IPS DF 6.9 (cell line): ENCODE measurements at regions not wholly inside any gene's neighbourhood (a gene's known extent, or its start where the extent isn't known, plus 50 kb on each side); places are given as distances from the start of the nearest gene placed in this dataset.

Source experiments
- DNase-seq: peaks from one replicate; pipeline ENCODE4 v3.0.0-alpha.2; 2013; ENCODE audit warnings: low read depth, low spot score
- H3K27ac ChIP-seq: one replicate; pipeline ENCODE4 v1.5.1; 2013; ENCODE audit warnings: low read length, control low read depth
- H3K27me3 ChIP-seq: 2 replicates; pipeline ENCODE4 v1.6.1; 2013; ENCODE audit warnings: mild to moderate bottlenecking, low read length; ENCODE audit not compliant: control insufficient read depth, insufficient read depth
- H3K36me3 ChIP-seq: 2 replicates; pipeline ENCODE4 v1.6.1; 2013; ENCODE audit warnings: low read length; ENCODE audit not compliant: control insufficient read depth, insufficient read depth
- H3K4me1 ChIP-seq: 2 replicates; pipeline ENCODE4 v1.6.1; 2013; ENCODE audit warnings: low read length; ENCODE audit not compliant: control insufficient read depth, insufficient read depth
- H3K4me3 ChIP-seq: 2 replicates; pipeline ENCODE4 v1.5.1; 2013; ENCODE audit warnings: mild to moderate bottlenecking, low read length
- H3K9me3 ChIP-seq: 2 replicates; pipeline ENCODE4 v1.6.1; 2013; ENCODE audit warnings: low read length, inconsistent platforms; ENCODE audit not compliant: control insufficient read depth, insufficient read depth
- WGBS: extraction: QIAGEN DNeasy Blood & Tissue Kit; methylation state at CpG from one replicate; pipeline ENCODE4 v1.1.7; 2013; ENCODE audit warnings: mixed read lengths, missing lambda C conversion rate; ENCODE audit not compliant: insufficient read length, insufficient coverage; 5-methylcytosine and 5-hydroxymethylcytosine counted together

DNA sequence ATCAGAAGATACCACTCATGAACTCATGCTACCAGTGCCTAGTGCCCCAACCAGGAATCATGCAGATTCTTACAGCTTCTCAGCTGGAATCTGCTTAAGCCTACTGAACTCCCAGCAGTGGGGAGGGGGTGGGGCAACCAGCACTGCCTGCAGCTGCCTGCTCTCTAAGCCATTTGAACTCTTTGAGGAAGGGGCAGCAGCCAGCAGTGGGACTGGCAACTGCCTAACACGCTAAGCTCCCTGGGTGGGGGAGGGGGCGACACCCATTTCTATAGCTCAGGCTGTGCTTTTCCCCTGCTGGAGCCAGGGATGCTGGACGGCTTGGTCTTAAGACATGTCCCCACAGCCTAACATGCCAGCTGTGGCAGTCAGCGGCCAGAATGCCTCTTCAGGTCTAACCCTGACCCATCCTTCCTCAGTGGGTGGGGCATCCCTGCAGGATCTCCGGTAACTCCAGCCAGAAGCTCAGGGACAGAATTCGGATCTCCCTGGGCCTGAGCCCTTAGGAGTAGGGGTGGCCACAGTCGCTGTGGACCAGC, 889.7 kb downstream of the CDH9 start:
- DNase-seq: peak; percentile 5
- H3K27me3 ChIP-seq: no peaks in the 10 kb centered on the region
- no peaks in the 10 kb centered on the region for H3K9me3 ChIP-seq
- H3K36me3 ChIP-seq: no peaks in the 10 kb centered on the region
- no peak overlapping the region for H3K4me3 ChIP-seq
- peaks cover 5% of the 10 kb centered on the region for H3K4me1 ChIP-seq
- no CpG with 5 or more reads among the region's 7 CpGs for WGBS
- no peak overlapping the region for H3K27ac ChIP-seq

DNA sequence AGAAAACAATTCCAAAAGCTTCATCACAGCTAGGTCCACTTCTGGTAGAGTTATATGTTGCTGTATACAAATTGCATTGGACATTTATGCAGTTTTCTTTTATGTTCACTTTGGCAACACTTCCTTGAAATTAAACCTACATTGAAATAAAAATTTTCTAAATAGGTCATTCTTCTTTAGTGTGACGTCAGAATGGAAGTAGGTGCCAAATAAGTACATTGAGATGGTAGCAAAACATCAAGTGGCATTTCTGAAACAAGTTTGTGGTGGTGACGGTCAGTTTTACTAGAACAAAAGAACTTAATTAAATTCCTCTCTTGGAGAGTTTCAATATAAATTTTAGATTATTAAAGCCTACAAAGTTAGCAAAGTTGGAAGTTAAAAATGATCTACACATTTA, 895.1 kb downstream of the CDH9 start:
- H3K36me3 ChIP-seq: no peaks in the 10 kb centered on the region
- DNase-seq: no peak
- H3K27me3 ChIP-seq: no peaks in the 10 kb centered on the region
- no peak overlapping the region for H3K27ac ChIP-seq
- H3K9me3 ChIP-seq: no peaks in the 10 kb centered on the region
- no peak overlapping the region for H3K4me3 ChIP-seq
- no CpG with 5 or more reads among the region's 2 CpGs for WGBS
- no peaks in the 10 kb centered on the region for H3K4me1 ChIP-seq

DNA sequence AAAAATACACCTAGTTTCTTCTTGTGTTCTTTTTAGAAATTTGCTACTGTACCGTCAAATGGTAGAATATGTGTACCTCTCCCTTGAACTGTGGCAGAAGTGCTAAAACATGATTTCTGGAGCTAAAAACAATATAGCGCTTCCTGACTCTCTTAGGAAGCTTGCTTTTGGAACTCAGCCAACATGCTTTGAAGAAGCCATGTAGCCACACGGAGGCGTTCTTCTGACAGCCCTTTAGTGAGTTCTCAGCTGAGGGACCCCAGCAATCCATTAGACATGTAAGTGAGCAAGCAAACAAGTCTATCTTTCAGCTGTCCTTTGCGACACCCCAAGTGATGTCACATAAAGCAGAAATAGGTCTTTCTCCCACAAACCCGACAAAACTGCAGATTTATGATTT, 917.0 kb downstream of the CDH9 start:
- no CpG with 5 or more reads among the region's 6 CpGs for WGBS
- DNase-seq: no peak
- Histone ChIP-seq H3K4me1 (no peaks in the 10 kb centered on the region), H3K36me3 (no peaks in the 10 kb centered on the region), H3K27ac (no peak overlapping the region), H3K4me3 (no peak overlapping the region), H3K9me3 (no peaks in the 10 kb centered on the region), H3K27me3 (no peaks in the 10 kb centered on the region)

DNA sequence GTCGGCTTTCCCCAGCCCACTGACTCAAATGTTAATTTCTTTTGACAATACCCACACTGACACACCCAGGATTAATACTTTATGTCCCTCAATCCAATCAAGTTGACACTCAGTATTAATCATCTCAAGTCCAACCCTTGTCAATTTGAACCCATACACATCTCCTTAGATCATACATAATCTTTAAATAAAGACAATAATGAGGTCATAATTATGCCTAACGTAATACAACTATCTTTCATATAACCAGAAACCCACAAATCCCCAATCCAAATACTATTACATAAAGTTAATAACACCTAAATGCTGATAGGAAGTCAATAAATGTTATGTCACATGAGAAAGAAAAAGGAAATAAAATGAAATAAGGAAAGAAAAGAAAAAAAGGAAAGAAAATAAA, 934.2 kb downstream of the CDH9 start:
- DNase-seq: no peak
- Histone ChIP-seq H3K4me1 (no peaks in the 10 kb centered on the region), H3K9me3 (no peaks in the 10 kb centered on the region), H3K4me3 (no peak overlapping the region), H3K27ac (no peak overlapping the region), H3K27me3 (no peaks in the 10 kb centered on the region), H3K36me3 (no peaks in the 10 kb centered on the region)
- WGBS: no CpG with 5 or more reads among the region's 2 CpGs

DNA sequence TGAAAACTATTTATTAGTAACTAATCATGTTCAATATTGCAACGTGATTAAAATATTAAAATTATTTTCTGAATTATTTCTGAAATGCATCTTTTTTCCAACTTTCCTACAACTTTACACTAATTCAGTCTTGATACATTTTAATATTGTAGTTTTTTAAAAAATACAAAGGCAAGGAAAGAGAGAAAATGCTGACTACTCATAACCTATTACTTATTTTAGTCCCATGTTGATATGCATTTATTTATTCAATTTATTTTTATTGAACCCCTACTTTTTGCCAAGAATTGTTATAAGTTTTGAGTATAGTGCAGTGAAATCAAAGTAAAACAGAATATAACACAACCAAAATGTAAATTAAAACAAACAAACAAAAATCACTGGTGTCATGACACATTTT, 978.2 kb downstream of the CDH9 start:
- Histone ChIP-seq H3K27me3 (no peaks in the 10 kb centered on the region), H3K27ac (no peak overlapping the region), H3K4me3 (no peak overlapping the region), H3K36me3 (no peaks in the 10 kb centered on the region), H3K4me1 (no peaks in the 10 kb centered on the region), H3K9me3 (no peaks in the 10 kb centered on the region)
- no peak for DNase-seq
- WGBS: no CpG with 5 or more reads among the region's 1 CpG

DNA sequence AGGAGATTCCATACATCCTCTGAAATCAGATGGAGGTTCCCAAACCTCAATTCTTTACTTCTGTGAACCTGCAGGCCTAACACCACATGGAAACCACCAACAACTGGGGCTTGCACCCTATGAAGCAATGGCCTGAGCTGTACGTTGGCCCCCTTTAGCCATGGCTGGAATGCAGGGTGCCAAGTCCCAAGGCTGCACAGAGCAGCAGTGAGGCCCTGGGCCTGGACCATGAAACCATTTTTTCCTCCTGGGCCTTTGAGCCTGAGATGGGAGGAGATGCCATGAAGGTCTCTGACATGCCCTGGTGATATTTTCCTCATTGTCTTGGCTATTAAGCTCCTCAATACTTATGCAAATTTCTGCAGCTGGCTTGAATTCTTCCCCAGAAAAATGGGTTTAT, 983.8 kb downstream of the CDH9 start:
- H3K9me3 ChIP-seq: no peaks in the 10 kb centered on the region
- no CpG with 5 or more reads among the region's 1 CpG for WGBS
- no peaks in the 10 kb centered on the region for H3K4me1 ChIP-seq
- no peak overlapping the region for H3K27ac ChIP-seq
- no peak overlapping the region for H3K4me3 ChIP-seq
- DNase-seq: no peak
- H3K36me3 ChIP-seq: no peaks in the 10 kb centered on the region
- no peaks in the 10 kb centered on the region for H3K27me3 ChIP-seq

DNA sequence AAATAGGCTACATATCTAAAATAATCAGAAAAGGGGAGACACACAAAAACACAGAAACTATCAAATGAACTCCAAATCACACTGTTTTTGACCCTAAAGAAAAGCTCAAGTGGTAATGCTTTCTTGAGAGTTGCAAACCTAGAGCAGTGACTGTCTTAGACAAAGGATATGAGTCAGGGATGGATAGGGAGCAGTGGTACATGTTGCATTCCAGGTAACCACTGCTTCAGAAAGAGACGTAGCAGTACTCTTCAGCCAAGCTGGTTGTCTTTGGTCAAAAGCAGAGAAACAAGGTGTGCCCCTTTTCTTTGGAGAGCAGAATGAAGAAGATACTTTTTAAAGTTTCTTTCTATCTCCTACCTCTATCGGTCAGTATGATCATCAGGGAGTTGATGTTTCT, 1003.6 kb downstream of the CDH9 start:
- no peaks in the 10 kb centered on the region for H3K4me1 ChIP-seq
- H3K9me3 ChIP-seq: no peaks in the 10 kb centered on the region
- no peaks in the 10 kb centered on the region for H3K36me3 ChIP-seq
- H3K4me3 ChIP-seq: no peak overlapping the region
- no peak overlapping the region for H3K27ac ChIP-seq
- no CpG with 5 or more reads among the region's 2 CpGs for WGBS
- DNase-seq: no peak
- H3K27me3 ChIP-seq: no peaks in the 10 kb centered on the region

DNA sequence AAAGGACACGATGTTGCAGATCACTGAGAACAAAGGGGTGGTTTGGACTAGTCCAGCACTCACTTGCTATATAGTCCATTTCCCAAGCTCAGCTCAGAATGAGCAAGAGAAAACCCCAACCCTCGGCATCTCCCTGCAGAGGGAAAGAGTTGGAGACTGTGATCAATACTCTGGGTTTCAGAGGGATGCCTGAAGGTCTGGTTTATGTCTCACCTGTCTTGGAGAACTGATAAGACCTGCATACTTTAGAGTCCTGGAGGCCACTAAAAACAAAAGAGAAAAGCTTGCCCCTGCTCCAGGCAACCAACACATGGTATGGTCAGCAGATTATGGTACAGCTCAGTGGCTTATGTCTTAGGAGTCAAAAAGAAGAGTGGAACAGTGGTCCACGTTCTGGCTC, 1006.9 kb downstream of the CDH9 start:
- Histone ChIP-seq H3K9me3 (no peaks in the 10 kb centered on the region), H3K36me3 (no peaks in the 10 kb centered on the region), H3K4me1 (no peaks in the 10 kb centered on the region), H3K27ac (no peak overlapping the region), H3K4me3 (no peak overlapping the region), H3K27me3 (no peaks in the 10 kb centered on the region)
- no CpG with 5 or more reads among the region's 3 CpGs for WGBS
- DNase-seq: no peak

DNA sequence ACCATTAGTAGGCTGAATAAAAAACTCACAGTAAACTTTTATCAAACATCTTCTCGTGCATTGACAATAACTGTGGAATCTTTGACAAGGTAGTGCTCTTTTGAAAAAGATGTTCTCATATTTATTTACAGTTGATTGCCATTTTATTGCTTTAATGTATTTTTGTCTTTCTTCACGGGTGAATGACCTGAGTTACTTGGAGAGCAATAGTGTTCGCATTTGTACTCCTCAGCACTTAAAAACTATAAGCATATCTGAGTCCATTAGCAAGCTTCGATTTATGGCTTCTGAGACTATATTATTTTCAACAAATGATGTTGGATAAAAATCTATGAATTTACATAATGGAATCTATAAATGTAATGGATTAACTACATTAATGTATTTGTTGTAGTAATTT, 1012.3 kb downstream of the CDH9 start:
- no peaks in the 10 kb centered on the region for H3K9me3 ChIP-seq
- no peak overlapping the region for H3K27ac ChIP-seq
- no peaks in the 10 kb centered on the region for H3K36me3 ChIP-seq
- H3K27me3 ChIP-seq: no peaks in the 10 kb centered on the region
- no peak for DNase-seq
- no CpG with 5 or more reads among the region's 4 CpGs for WGBS
- no peak overlapping the region for H3K4me3 ChIP-seq
- H3K4me1 ChIP-seq: no peaks in the 10 kb centered on the region

DNA sequence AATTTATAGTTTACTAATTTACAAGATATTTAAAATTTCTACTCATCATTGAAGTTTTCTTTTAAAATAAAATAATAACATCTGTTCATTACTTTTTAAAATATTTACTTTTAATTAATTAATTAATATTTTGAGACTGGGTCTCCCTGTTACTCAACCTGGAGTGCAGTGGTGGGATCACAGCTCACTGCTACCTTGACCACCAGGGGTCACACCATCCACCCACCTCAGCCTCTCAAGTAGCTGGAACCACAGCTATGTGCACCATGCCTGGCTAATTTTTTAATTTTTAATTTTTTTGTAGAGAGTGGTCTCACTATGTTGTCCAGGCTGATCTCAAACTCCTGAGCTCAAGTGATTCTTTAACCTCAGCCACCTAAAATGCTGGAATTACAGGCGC, 1013.6 kb downstream of the CDH9 start:
- WGBS: no CpG with 5 or more reads among the region's 1 CpG

DNA sequence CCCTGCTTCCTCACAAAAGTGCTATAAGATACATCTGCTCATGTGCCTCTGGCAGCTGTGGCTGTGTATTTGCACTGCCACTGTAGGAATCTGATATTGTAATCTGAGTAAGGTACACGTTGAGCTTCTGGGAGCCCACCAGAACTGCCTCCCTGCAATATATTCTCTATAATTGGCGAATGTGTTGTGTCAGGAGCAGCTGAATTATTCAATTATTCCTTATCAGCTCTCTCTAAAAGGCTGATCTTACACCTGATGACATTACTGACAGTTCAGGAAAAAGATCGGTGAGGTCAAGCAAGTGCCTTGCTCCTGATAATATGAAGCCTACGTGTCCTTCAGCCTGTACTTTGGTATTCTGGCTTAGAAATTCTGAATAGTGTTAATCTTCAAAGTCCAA, 1015.0 kb downstream of the CDH9 start:
- WGBS: no CpG with 5 or more reads among the region's 4 CpGs
- Histone ChIP-seq H3K4me3 (no peak overlapping the region), H3K4me1 (no peaks in the 10 kb centered on the region), H3K27me3 (no peaks in the 10 kb centered on the region), H3K27ac (no peak overlapping the region), H3K9me3 (no peaks in the 10 kb centered on the region), H3K36me3 (no peaks in the 10 kb centered on the region)
- no peak for DNase-seq

More for the DNA sequence above, 1013.6 kb downstream of the CDH9 start:
- Histone ChIP-seq H3K4me3 (no peak overlapping the region), H3K36me3 (no peaks in the 10 kb centered on the region), H3K27me3 (no peaks in the 10 kb centered on the region), H3K4me1 (no peaks in the 10 kb centered on the region), H3K9me3 (no peaks in the 10 kb centered on the region), H3K27ac (no peak overlapping the region)
- DNase-seq: peak; percentile 9
